Karpas-422 (cell line): ENCODE measurements at regions not wholly inside any gene's neighbourhood (a gene's known extent, or its start where the extent isn't known, plus 50 kb on each side); places are given as distances from the start of the nearest gene placed in this dataset.
"Not testable (repeated sequence)": the region's sequence is repeated elsewhere in the genome, so short reads cannot be mapped to it uniquely, and the experiment has no call there.

Experiments
- DNase-seq: peaks from one replicate; pipeline ENCODE4 v3.0.0-alpha.2; 2015
- H2AFZ ChIP-seq: fragments of 200-600 bp; sonication (generic); 2 replicates; pipeline ENCODE4 v1.6.1; 2014; ENCODE audit warnings: antibody characterized with exemption, low read length, mixed read lengths
- H3K27ac ChIP-seq: fragments of 200-600 bp; sonication (generic); 2 replicates; pipeline ENCODE4 v1.5.1; 2014; ENCODE audit warnings: mild to moderate bottlenecking, low read length, moderate library complexity
- H3K27me3 ChIP-seq: fragments of 200-600 bp; sonication (generic); 2 replicates; pipeline ENCODE4 v1.6.1; 2014; ENCODE audit warnings: low read length, mixed read lengths
- H3K36me3 ChIP-seq: fragments of 200-600 bp; sonication (generic); 2 replicates; pipeline ENCODE4 v1.6.1; 2014; ENCODE audit warnings: low read length, mixed read lengths; ENCODE audit not compliant: insufficient read depth
- H3K4me1 ChIP-seq: fragments of 200-600 bp; sonication (generic); 2 replicates; pipeline ENCODE4 v1.6.1; 2014; ENCODE audit warnings: mild to moderate bottlenecking, low read length, mixed read lengths
- H3K4me2 ChIP-seq: fragments of 200-600 bp; sonication (generic); 2 replicates; pipeline ENCODE4 v1.6.1; 2014; ENCODE audit warnings: low read length, low read depth, mild to moderate bottlenecking; ENCODE audit not compliant: poor library complexity, severe bottlenecking
- H3K4me3 ChIP-seq: fragments of 200-600 bp; sonication (generic); 2 replicates; pipeline ENCODE4 v1.5.1; 2014; ENCODE audit warnings: mild to moderate bottlenecking, antibody characterized with exemption, low read length, mixed read lengths
- H3K79me2 ChIP-seq: fragments of 200-600 bp; sonication (generic); 2 replicates; pipeline ENCODE4 v1.6.1; 2014; ENCODE audit warnings: mild to moderate bottlenecking, low read length, mixed read lengths
- H3K9ac ChIP-seq: fragments of 200-600 bp; sonication (generic); 2 replicates; pipeline ENCODE4 v1.6.0; 2014; ENCODE audit warnings: low read length
- H3K9me2 ChIP-seq: fragments of 200-600 bp; sonication (generic), shearing (Covaris generic); replicated peaks from 2 replicates; pipeline ENCODE4 v1.6.0; 2014; ENCODE audit warnings: mild to moderate bottlenecking, low read length, moderate library complexity; ENCODE audit not compliant: insufficient read depth
- H3K9me3 ChIP-seq: fragments of 300-700, 200-600 bp; sonication (generic); 2 replicates; pipeline ENCODE4 v1.6.1; 2014; ENCODE audit warnings: low read length, mixed read lengths
- H4K20me1 ChIP-seq: fragments of 200-600 bp; sonication (generic); 2 replicates; pipeline ENCODE4 v1.6.1; 2014; ENCODE audit warnings: mild to moderate bottlenecking, antibody characterized with exemption, low read length, low read depth; ENCODE audit not compliant: insufficient read depth

GRCh38 chr11:80699406-80700177, 1258.8 kb upstream of the TENM4 start:
- not testable (repeated sequence) for DNase-seq, H3K9ac ChIP-seq, H3K79me2 ChIP-seq, H3K36me3 ChIP-seq, H3K27me3 ChIP-seq, H4K20me1 ChIP-seq, H3K27ac ChIP-seq, H3K4me3 ChIP-seq, H3K9me2 ChIP-seq, H3K4me2 ChIP-seq, H2AFZ ChIP-seq, H3K4me1 ChIP-seq, H3K9me3 ChIP-seq

GRCh38 chr11:80698637-80699036, 1257.8 kb upstream of the TENM4 start:
- Histone ChIP-seq H2AFZ (no peak overlapping the region), H3K27me3 (no peaks in the 10 kb centered on the region), H3K36me3 (no peaks in the 10 kb centered on the region), H3K27ac (no peak overlapping the region), H3K79me2 (no peaks in the 10 kb centered on the region), H3K4me1 (no peaks in the 10 kb centered on the region), H4K20me1 (no peaks in the 10 kb centered on the region), H3K9me2 (no peaks in the 10 kb centered on the region), H3K9ac (no peak overlapping the region), H3K4me3 (no peak overlapping the region), H3K9me3 (peaks cover 4% of the 10 kb centered on the region; the same call in 1 of the 2 replicates), H3K4me2 (no peak overlapping the region)
- no peak for DNase-seq

GRCh38 chr11:80694385-80694784, 1253.6 kb upstream of the TENM4 start:
- Histone ChIP-seq H2AFZ (no peak overlapping the region), H3K9me3 (peaks cover 4% of the 10 kb centered on the region; the same call in 1 of the 2 replicates), H3K9ac (no peak overlapping the region), H3K79me2 (no peaks in the 10 kb centered on the region), H3K27ac (no peak overlapping the region), H4K20me1 (no peaks in the 10 kb centered on the region), H3K27me3 (no peaks in the 10 kb centered on the region), H3K4me1 (no peaks in the 10 kb centered on the region), H3K4me2 (no peak overlapping the region), H3K4me3 (no peak overlapping the region), H3K9me2 (no peaks in the 10 kb centered on the region), H3K36me3 (no peaks in the 10 kb centered on the region)
- DNase-seq, result no peak

- Histone ChIP-seq H3K9me2 (no peaks in the 10 kb centered on the region), H3K4me3 (no peak overlapping the region), H3K27ac (no peak overlapping the region), H3K9ac (no peak overlapping the region), H3K27me3 (no peaks in the 10 kb centered on the region), H2AFZ (no peak overlapping the region), H3K4me1 (no peaks in the 10 kb centered on the region), H4K20me1 (no peaks in the 10 kb centered on the region), H3K9me3 (peaks cover 4% of the 10 kb centered on the region; the same call in 1 of the 2 replicates), H3K36me3 (no peaks in the 10 kb centered on the region), H3K4me2 (no peak overlapping the region), H3K79me2 (no peaks in the 10 kb centered on the region)
- no peak for DNase-seq
Observed at GRCh38 chr11:80687941-80688340, 1247.1 kb upstream of the TENM4 start.

- no peak overlapping the region for H3K4me2 ChIP-seq
- no peaks in the 10 kb centered on the region for H3K27me3 ChIP-seq
- H3K36me3 ChIP-seq, result no peaks in the 10 kb centered on the region
- H3K79me2 ChIP-seq, result no peaks in the 10 kb centered on the region
- no peaks in the 10 kb centered on the region for H4K20me1 ChIP-seq
- H3K9me3 ChIP-seq, result peaks cover 4% of the 10 kb centered on the region; the same call in 1 of the 2 replicates
- H3K27ac ChIP-seq, result no peak overlapping the region
- H3K9me2 ChIP-seq, result no peaks in the 10 kb centered on the region
- H3K4me1 ChIP-seq, result no peaks in the 10 kb centered on the region
- no peak overlapping the region for H3K9ac ChIP-seq
- no peak overlapping the region for H3K4me3 ChIP-seq
- no peak for DNase-seq
- H2AFZ ChIP-seq, result no peak overlapping the region
Observed at GRCh38 chr11:80686889-80687288, 1246.1 kb upstream of the TENM4 start.

- no peak overlapping the region for H3K4me3 ChIP-seq
- H3K27ac ChIP-seq, result no peak overlapping the region
- no peaks in the 10 kb centered on the region for H3K4me1 ChIP-seq
- no peaks in the 10 kb centered on the region for H4K20me1 ChIP-seq
- no peak for DNase-seq
- H3K36me3 ChIP-seq, result no peaks in the 10 kb centered on the region
- no peaks in the 10 kb centered on the region for H3K27me3 ChIP-seq
- no peaks in the 10 kb centered on the region; the same call in 1 of the 2 replicates for H3K9me2 ChIP-seq
- peaks cover 8% of the 10 kb centered on the region; the same call in 1 of the 2 replicates for H3K9me3 ChIP-seq
- H3K4me2 ChIP-seq, result no peak overlapping the region
- no peak overlapping the region for H3K9ac ChIP-seq
- H3K79me2 ChIP-seq, result no peaks in the 10 kb centered on the region
- H2AFZ ChIP-seq, result no peak overlapping the region
Observed at GRCh38 chr11:80673566-80673965, 1232.7 kb upstream of the TENM4 start.

- no peaks in the 10 kb centered on the region for H3K4me1 ChIP-seq
- no peaks in the 10 kb centered on the region for H4K20me1 ChIP-seq
- H3K27me3 ChIP-seq, result no peaks in the 10 kb centered on the region
- H3K9me3 ChIP-seq, result no peaks in the 10 kb centered on the region; the same call in 1 of the 2 replicates
- no peaks in the 10 kb centered on the region for H3K79me2 ChIP-seq
- no peak overlapping the region for H3K27ac ChIP-seq
- no peak overlapping the region for H2AFZ ChIP-seq
- H3K36me3 ChIP-seq, result no peaks in the 10 kb centered on the region
- DNase-seq, result no peak
- no peaks in the 10 kb centered on the region; the same call in 1 of the 2 replicates for H3K9me2 ChIP-seq
- H3K4me3 ChIP-seq, result no peak overlapping the region
- no peak overlapping the region for H3K9ac ChIP-seq
- H3K4me2 ChIP-seq, result no peak overlapping the region
Observed at GRCh38 chr11:80669620-80670019, 1228.8 kb upstream of the TENM4 start.

- Histone ChIP-seq H3K36me3 (no peaks in the 10 kb centered on the region), H3K9me3 (no peaks in the 10 kb centered on the region; the same call in 1 of the 2 replicates), H3K4me1 (no peaks in the 10 kb centered on the region), H3K4me2 (no peak overlapping the region), H3K27me3 (no peaks in the 10 kb centered on the region), H3K27ac (no peak overlapping the region), H3K4me3 (no peak overlapping the region), H4K20me1 (no peaks in the 10 kb centered on the region), H3K9ac (no peak overlapping the region), H3K9me2 (no peaks in the 10 kb centered on the region; the same call in 1 of the 2 replicates), H2AFZ (no peak overlapping the region), H3K79me2 (no peaks in the 10 kb centered on the region)
- no peak for DNase-seq
Observed at GRCh38 chr11:80668039-80668438, 1227.2 kb upstream of the TENM4 start.
